ENCODE measurements at regions not wholly inside any gene's neighbourhood (a gene's known extent, or its start where the extent isn't known, plus 50 kb on each side); places are given as distances from the start of the nearest gene placed in this dataset.

- no peak for DNase-seq (ENCODE audit: low spot score)
These were observed 1783.5 kb upstream of the WWC1 start for GRCh38 chr5:166507810-166508425.

- DNase-seq (ENCODE audit: low spot score), result no peak
These were observed 1782.4 kb upstream of the WWC1 start for GRCh38 chr5:166509085-166509484.

GRCh38 chr5:166517976-166518375, 1773.5 kb upstream of the WWC1 start:
- DNase-seq (ENCODE audit: low spot score), result no peak

- DNase-seq (ENCODE audit: low spot score), result no peak
These were observed 1768.2 kb upstream of the WWC1 start for GRCh38 chr5:166523206-166523605.

- DNase-seq (ENCODE audit: low spot score), result no peak
These were observed 1762.2 kb upstream of the WWC1 start for GRCh38 chr5:166529200-166529599.

- no peak for DNase-seq (ENCODE audit: low spot score)
These were observed 1758.8 kb upstream of the WWC1 start for GRCh38 chr5:166532456-166533220.

GRCh38 chr5:166535641-166536040, 1755.8 kb upstream of the WWC1 start:
- DNase-seq (ENCODE audit: low spot score), result no peak

GRCh38 chr5:166540156-166540555, 1751.3 kb upstream of the WWC1 start:
- DNase-seq (ENCODE audit: low spot score), result no peak

GRCh38 chr5:166551384-166551783, 1740.1 kb upstream of the WWC1 start:
- DNase-seq (ENCODE audit: low spot score), result no peak

GRCh38 chr5:166553778-166554177, 1737.7 kb upstream of the WWC1 start:
- DNase-seq (ENCODE audit: low spot score), result no peak

GRCh38 chr5:166561759-166562158, 1729.7 kb upstream of the WWC1 start:
- DNase-seq (ENCODE audit: low spot score), result no peak

- DNase-seq (ENCODE audit: low spot score), result no peak
These were observed 1729.2 kb upstream of the WWC1 start for GRCh38 chr5:166562246-166562645.

- DNase-seq (ENCODE audit: low spot score), result no peak
These were observed 1724.7 kb upstream of the WWC1 start for GRCh38 chr5:166566725-166567124.

- DNase-seq (ENCODE audit: low spot score), result no peak
These were observed 1720.6 kb upstream of the WWC1 start for GRCh38 chr5:166570865-166571264.

GRCh38 chr5:166571668-166572067, 1719.8 kb upstream of the WWC1 start:
- no peak for DNase-seq (ENCODE audit: low spot score)

GRCh38 chr5:166576323-166576722, 1715.1 kb upstream of the WWC1 start:
- DNase-seq (ENCODE audit: low spot score), result no peak

GRCh38 chr5:166581826-166582225, 1709.6 kb upstream of the WWC1 start:
- no peak for DNase-seq (ENCODE audit: low spot score)

- DNase-seq (ENCODE audit: low spot score), result no peak
These were observed 1709.0 kb upstream of the WWC1 start for GRCh38 chr5:166582416-166582815.

- DNase-seq (ENCODE audit: low spot score), result no peak
These were observed 1696.9 kb upstream of the WWC1 start for GRCh38 chr5:166594567-166594966.

GRCh38 chr5:166595274-166595951, 1696.0 kb upstream of the WWC1 start:
- DNase-seq (ENCODE audit: low spot score), result no peak

GRCh38 chr5:166596043-166596442, 1695.4 kb upstream of the WWC1 start:
- DNase-seq (ENCODE audit: low spot score), result no peak

GRCh38 chr5:166602271-166602670, 1689.2 kb upstream of the WWC1 start:
- no peak for DNase-seq (ENCODE audit: low spot score)

GRCh38 chr5:166617507-166617906, 1673.9 kb upstream of the WWC1 start:
- no peak for DNase-seq (ENCODE audit: low spot score)
